ENCODE measurements at regions not wholly inside any gene's neighbourhood (a gene's known extent, or its start where the extent isn't known, plus 50 kb on each side); places are given as distances from the start of the nearest gene placed in this dataset.
A peak's percentile ranks its signal among the peaks of the same experiment; 100 is the strongest.

DNA sequence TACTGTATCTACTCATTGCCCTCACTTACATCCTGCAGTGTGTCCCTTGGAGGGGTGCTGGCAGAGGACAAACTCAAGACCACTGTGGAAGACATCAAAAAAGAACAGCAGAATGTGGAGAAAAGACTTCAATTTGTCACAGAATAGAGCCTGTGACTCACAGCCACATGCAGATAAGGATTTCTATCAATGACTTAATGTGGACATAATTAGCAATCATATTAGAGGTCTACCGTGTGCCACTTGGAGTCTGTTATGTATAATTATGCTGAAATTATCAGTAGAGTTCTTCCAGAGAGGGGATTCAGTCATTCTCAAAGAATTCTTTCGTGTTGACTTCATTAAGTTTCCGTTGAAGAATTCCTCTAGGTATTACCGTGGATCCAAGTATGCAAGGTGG lies 473.5 kb downstream of the MIAT start:
- ATAC-seq (no peak), DNase-seq (no peak)
- Histone ChIP-seq H3K9me3 (no peaks in the 10 kb centered on the region), H3K4me1 (no peaks in the 10 kb centered on the region), H3K27ac (no peak overlapping the region), H3K4me3 (no peak overlapping the region), H3K36me3 (no peaks in the 10 kb centered on the region), H3K27me3 (peaks cover 7% of the 10 kb centered on the region)
- no peak for TF ChIP-seq CTCF (IDR thresholded peaks at IDR 0.05)
- intact Hi-C loops (cut with DNase I): no loop called here

DNA sequence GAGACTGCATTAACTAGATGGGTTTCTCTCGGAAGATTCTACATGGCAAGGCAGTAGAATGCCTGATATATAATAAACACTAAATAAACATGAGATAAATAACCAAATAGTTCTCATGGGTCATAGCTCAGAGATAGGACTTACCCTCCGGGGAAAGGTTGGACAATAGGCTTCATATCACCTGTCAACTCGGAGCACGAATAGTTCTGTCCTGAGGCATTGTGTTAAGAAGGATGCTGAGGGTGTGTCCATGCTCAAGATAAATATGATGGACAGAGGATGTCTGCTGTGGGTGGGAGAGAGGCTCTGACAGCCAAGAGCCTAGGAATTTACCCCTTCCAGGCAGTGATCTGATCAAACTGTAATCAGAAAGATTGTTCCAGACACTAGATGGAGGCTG lies 474.0 kb downstream of the MIAT start:
- Histone ChIP-seq H3K4me1 (no peaks in the 10 kb centered on the region), H3K9me3 (no peaks in the 10 kb centered on the region), H3K36me3 (no peaks in the 10 kb centered on the region), H3K27ac (no peak overlapping the region), H3K4me3 (no peak overlapping the region), H3K27me3 (peaks cover 7% of the 10 kb centered on the region)
- ATAC-seq (no peak), DNase-seq (no peak)
- intact Hi-C loops (cut with DNase I): no loop called here
- TF ChIP-seq CTCF (IDR thresholded peaks at IDR 0.05): no peak

- intact Hi-C loops (cut with DNase I): no loop called here
- peaks cover 7% of the 10 kb centered on the region for H3K27me3 ChIP-seq
- no peak for TF ChIP-seq CTCF (IDR thresholded peaks at IDR 0.05)
- ATAC-seq (no peak), DNase-seq (no peak)
- H3K36me3 ChIP-seq: no peaks in the 10 kb centered on the region
- no peaks in the 10 kb centered on the region for H3K4me1 ChIP-seq
- H3K27ac ChIP-seq: no peak overlapping the region
- H3K9me3 ChIP-seq: no peaks in the 10 kb centered on the region
- no peak overlapping the region for H3K4me3 ChIP-seq
These were observed 475.0 kb downstream of the MIAT start for GRCh38 chr22:27132400-27132799.

GRCh38 chr22:27133019-27133431 lies 475.6 kb downstream of the MIAT start:
- intact Hi-C loops (cut with DNase I): no loop called here
- ATAC-seq (no peak), DNase-seq (no peak)
- Histone ChIP-seq H3K27ac (no peak overlapping the region), H3K9me3 (no peaks in the 10 kb centered on the region), H3K4me3 (no peak overlapping the region), H3K4me1 (no peaks in the 10 kb centered on the region), H3K36me3 (no peaks in the 10 kb centered on the region), H3K27me3 (peaks cover 7% of the 10 kb centered on the region)
- no peak for TF ChIP-seq CTCF (IDR thresholded peaks at IDR 0.05)

DNA sequence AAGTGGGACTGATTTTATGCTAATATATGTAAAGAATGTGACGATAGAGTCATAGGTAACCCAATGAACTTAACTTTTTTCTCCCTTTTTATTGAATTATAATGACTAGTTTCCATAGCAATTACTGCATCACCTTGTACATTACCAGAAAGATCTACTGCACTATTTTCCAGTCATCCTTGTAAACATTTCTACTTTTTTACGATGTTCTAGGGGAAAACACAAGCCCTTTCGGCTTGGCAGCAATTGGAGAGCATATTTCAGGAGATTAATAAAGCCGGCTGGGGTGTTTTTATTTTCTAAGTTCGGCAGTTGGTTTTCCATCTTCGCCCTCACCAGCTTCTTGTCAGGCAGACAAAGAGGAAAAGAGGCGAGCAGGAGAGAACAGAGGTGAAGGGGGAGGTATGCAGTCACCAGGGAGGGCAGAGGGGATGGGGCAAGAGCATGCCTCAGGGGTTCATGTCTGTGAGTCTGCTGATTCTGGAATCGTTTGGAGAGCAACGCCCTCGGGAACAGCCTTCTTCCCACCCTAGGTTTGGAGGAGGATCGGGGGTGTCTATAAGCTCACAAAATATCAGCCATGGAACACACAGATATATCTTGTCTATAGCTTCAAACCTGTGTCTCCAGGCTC lies 476.4 kb downstream of the MIAT start:
- no peak overlapping the region for H3K27ac ChIP-seq
- intact Hi-C loops (cut with DNase I): no loop called here
- H3K36me3 ChIP-seq: no peaks in the 10 kb centered on the region
- no peaks in the 10 kb centered on the region for H3K9me3 ChIP-seq
- peaks cover 7% of the 10 kb centered on the region for H3K27me3 ChIP-seq
- ATAC-seq (no peak), DNase-seq (no peak)
- H3K4me3 ChIP-seq: no peak overlapping the region
- H3K4me1 ChIP-seq: no peaks in the 10 kb centered on the region
- TF ChIP-seq CTCF (IDR thresholded peaks at IDR 0.05): no peak

- TF ChIP-seq CTCF (IDR thresholded peaks at IDR 0.05): no peak
- H3K27ac ChIP-seq: no peak overlapping the region
- peak; percentile 83 for ATAC-seq
These were observed 476.9 kb downstream of the MIAT start for GRCh38 chr22:27134315-27134701.

More at GRCh38 chr22:27134315-27134701, 476.9 kb downstream of the MIAT start:
- no peaks in the 10 kb centered on the region for H3K9me3 ChIP-seq
- no peak for DNase-seq
- peaks cover 7% of the 10 kb centered on the region for H3K27me3 ChIP-seq
- H3K36me3 ChIP-seq: no peaks in the 10 kb centered on the region
- no peak overlapping the region for H3K4me3 ChIP-seq
- intact Hi-C loops (cut with DNase I): no loop called here
- no peaks in the 10 kb centered on the region for H3K4me1 ChIP-seq
